Neural progenitor cell (in vitro differentiated cells): ENCODE measurements at regions not wholly inside any gene's neighbourhood (a gene's known extent, or its start where the extent isn't known, plus 50 kb on each side); places are given as distances from the start of the nearest gene placed in this dataset.

Source experiments
- DNase-seq: peaks from one replicate; pipeline ENCODE4 v3.0.0-alpha.2; 2016; ENCODE audit warnings: low spot score
- H2AFZ ChIP-seq: fragments of 200-600 bp; sonication (generic); replicated peaks from 2 replicates; pipeline ENCODE4 v1.6.1; 2016; ENCODE audit warnings: antibody characterized with exemption
- H3F3A ChIP-seq: fragments of 200-600 bp; sonication (generic); 2 replicates; pipeline ENCODE4 v1.6.1; 2016; ENCODE audit warnings: antibody characterized with exemption, low read depth
- H3K27ac ChIP-seq: fragments of 200-600 bp; sonication (generic); 2 replicates; pipeline ENCODE4 v1.5.1; 2016; ENCODE audit warnings: mild to moderate bottlenecking
- H3K27me3 ChIP-seq: fragments of 200-600 bp; sonication (generic); 2 replicates; pipeline ENCODE4 v1.6.1; 2016; ENCODE audit warnings: mild to moderate bottlenecking, moderate library complexity
- H3K36me3 ChIP-seq: fragments of 200-600 bp; sonication (generic); 2 replicates; pipeline ENCODE4 v1.5.1; 2016
- H3K4me1 ChIP-seq: fragments of 200-600 bp; sonication (generic); 2 replicates; pipeline ENCODE4 v1.6.1; 2016; ENCODE audit warnings: mixed run types
- H3K4me2 ChIP-seq: fragments of 200-600 bp; sonication (generic); 2 replicates; pipeline ENCODE4 v1.6.1; 2016
- H3K4me3 ChIP-seq: fragments of 200-600 bp; sonication (generic); 2 replicates; pipeline ENCODE4 v1.5.1; 2016
- H3K79me2 ChIP-seq: fragments of 200-600 bp; sonication (generic); 2 replicates; pipeline ENCODE4 v1.6.1; 2016; ENCODE audit warnings: low read depth
- H3K9ac ChIP-seq: fragments of 200-600 bp; sonication (generic); 2 replicates; pipeline ENCODE4 v1.6.1; 2016
- H3K9me3 ChIP-seq: fragments of 200-600 bp; sonication (generic); 2 replicates; pipeline ENCODE4 v1.5.1; 2016; ENCODE audit warnings: low read depth
- H4K20me1 ChIP-seq: fragments of 200-600 bp; sonication (generic); 2 replicates; pipeline ENCODE4 v1.6.1; 2016; ENCODE audit warnings: low read depth
- H3K27ac Mint-ChIP-seq: 3 replicates; pipeline ENCODE4 v1.8.0; 2021; ENCODE audit warnings: mixed read lengths
- H3K27me3 Mint-ChIP-seq: 2 replicates; pipeline ENCODE4 v1.8.0; 2022; ENCODE audit warnings: low read depth, mild to moderate bottlenecking, inconsistent platforms, moderate library complexity, mixed read lengths; ENCODE audit not compliant: insufficient read depth
- H3K36me3 Mint-ChIP-seq: 3 replicates; pipeline ENCODE4 v1.8.0; 2021; ENCODE audit warnings: mixed read lengths
- H3K4me1 Mint-ChIP-seq: 3 replicates; pipeline ENCODE4 v1.8.0; 2021; ENCODE audit warnings: mixed read lengths
- H3K4me3 Mint-ChIP-seq: 3 replicates; pipeline ENCODE4 v1.8.0; 2021; ENCODE audit warnings: mild to moderate bottlenecking, moderate library complexity, mixed read lengths
- H3K9me3 Mint-ChIP-seq: 3 replicates; pipeline ENCODE4 v1.8.0; 2020; ENCODE audit warnings: mixed read lengths
- CTCF ChIP-seq: fragments of 200-600 bp; sonication (generic); IDR thresholded peaks from 2 replicates; pipeline ENCODE4 v1.5.1; 2017; ENCODE audit warnings: antibody characterized with exemption, mild to moderate bottlenecking
- EZH2 ChIP-seq: fragments of 200-600 bp; sonication (generic); IDR thresholded peaks from 2 replicates; pipeline ENCODE4 v1.6.1; 2017; ENCODE audit warnings: antibody characterized with exemption, mild to moderate bottlenecking, moderate library complexity
- EZH2phosphoT487 ChIP-seq: fragments of 200-600 bp; sonication (generic); IDR thresholded peaks from 2 replicates; pipeline ENCODE4 v1.6.1; 2017; ENCODE audit warnings: antibody characterized with exemption

- Histone ChIP-seq H4K20me1 (no peaks in the 10 kb centered on the region), H3F3A (no peaks in the 10 kb centered on the region), H3K9me3 (no peaks in the 10 kb centered on the region), H3K36me3 (no peaks in the 10 kb centered on the region), H2AFZ (no peak overlapping the region), H3K9ac (no peak overlapping the region), H3K4me2 (no peak overlapping the region), H3K79me2 (no peaks in the 10 kb centered on the region), H3K4me3 (no peak overlapping the region), H3K27me3 (no peaks in the 10 kb centered on the region), H3K27ac (no peak overlapping the region), H3K4me1 (no peaks in the 10 kb centered on the region)
- no peak for DNase-seq
- Mint-ChIP-seq H3K9me3 (no peaks in the 10 kb centered on the region), H3K4me1 (peaks cover 9% of the 10 kb centered on the region), H3K36me3 (no peaks in the 10 kb centered on the region), H3K27me3 (no peaks in the 10 kb centered on the region), H3K27ac (no peak overlapping the region), H3K4me3 (no peak overlapping the region)
- no peak for TF ChIP-seq EZH2
These were observed 190.1 kb downstream of the ZIC4 start for GRCh38 chr3:147216143-147216673.

GRCh38 chr3:147215660-147216059 is 190.7 kb downstream of the ZIC4 start:
- H2AFZ ChIP-seq: no peak overlapping the region
- TF ChIP-seq EZH2phosphoT487: no peak
- no peak for TF ChIP-seq CTCF
- TF ChIP-seq EZH2: no peak

GRCh38 chr3:147213633-147214032 is 192.7 kb downstream of the ZIC4 start:
- Mint-ChIP-seq H3K27ac (no peak overlapping the region), H3K9me3 (peaks cover 6% of the 10 kb centered on the region), H3K36me3 (peaks cover 6% of the 10 kb centered on the region), H3K27me3 (no peaks in the 10 kb centered on the region), H3K4me1 (peaks cover 13% of the 10 kb centered on the region), H3K4me3 (no peak overlapping the region)
- H3K4me1 ChIP-seq: no peaks in the 10 kb centered on the region
- TF ChIP-seq EZH2: no peak
- TF ChIP-seq EZH2phosphoT487: no peak
- TF ChIP-seq CTCF: no peak
- no peak overlapping the region for H3K27ac ChIP-seq
- H3K4me2 ChIP-seq: no peak overlapping the region
- no peaks in the 10 kb centered on the region for H4K20me1 ChIP-seq
- H3K9ac ChIP-seq: no peak overlapping the region
- no peaks in the 10 kb centered on the region for H3F3A ChIP-seq
- no peaks in the 10 kb centered on the region for H3K36me3 ChIP-seq
- no peak overlapping the region for H2AFZ ChIP-seq
- H3K9me3 ChIP-seq: no peaks in the 10 kb centered on the region
- no peaks in the 10 kb centered on the region for H3K79me2 ChIP-seq
- DNase-seq: no peak
- H3K27me3 ChIP-seq: no peaks in the 10 kb centered on the region
- H3K4me3 ChIP-seq: no peak overlapping the region

More at GRCh38 chr3:147215660-147216059, 190.7 kb downstream of the ZIC4 start:
- no peaks in the 10 kb centered on the region for H3K27me3 ChIP-seq
- H3K4me2 ChIP-seq: no peak overlapping the region
- no peak overlapping the region for H3K9ac ChIP-seq
- no peak overlapping the region for H3K27ac ChIP-seq
- no peaks in the 10 kb centered on the region for H3K9me3 Mint-ChIP-seq
- H3K4me1 Mint-ChIP-seq: peaks cover 10% of the 10 kb centered on the region
- H3K4me1 ChIP-seq: no peaks in the 10 kb centered on the region
- no peaks in the 10 kb centered on the region for H3K9me3 ChIP-seq
- no peaks in the 10 kb centered on the region for H3K36me3 Mint-ChIP-seq
- no peaks in the 10 kb centered on the region for H3F3A ChIP-seq
- no peaks in the 10 kb centered on the region for H3K36me3 ChIP-seq
- H4K20me1 ChIP-seq: no peaks in the 10 kb centered on the region
- no peak overlapping the region for H3K27ac Mint-ChIP-seq
- H3K27me3 Mint-ChIP-seq: no peaks in the 10 kb centered on the region
- no peaks in the 10 kb centered on the region for H3K79me2 ChIP-seq
- no peak overlapping the region for H3K4me3 ChIP-seq
- no peak overlapping the region for H3K4me3 Mint-ChIP-seq
- no peak for DNase-seq

DNA sequence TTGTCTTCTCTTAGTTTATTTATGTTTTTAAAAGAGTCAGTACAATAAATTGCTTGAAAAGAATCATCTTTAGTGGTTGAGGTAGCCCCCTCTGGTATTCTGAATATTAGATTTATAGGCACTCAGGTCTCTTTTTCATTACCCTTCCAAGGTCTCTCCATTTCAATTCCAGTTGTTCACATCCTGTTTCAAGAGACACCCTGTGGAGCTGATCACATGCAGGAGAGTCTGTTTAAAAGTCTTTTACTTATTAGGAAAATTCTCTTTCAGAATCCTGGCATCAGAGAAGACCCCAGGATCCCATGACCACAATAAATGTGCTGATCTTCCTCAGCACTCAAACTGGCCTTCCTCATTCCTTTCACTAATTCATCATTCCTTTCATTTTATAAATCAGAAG is 195.7 kb downstream of the ZIC4 start:
- Histone ChIP-seq H3K9me3 (no peaks in the 10 kb centered on the region), H3K4me2 (no peak overlapping the region), H3K9ac (no peak overlapping the region), H3F3A (no peaks in the 10 kb centered on the region), H3K4me1 (no peaks in the 10 kb centered on the region), H3K27me3 (no peaks in the 10 kb centered on the region), H3K79me2 (no peaks in the 10 kb centered on the region), H3K36me3 (no peaks in the 10 kb centered on the region), H4K20me1 (no peaks in the 10 kb centered on the region), H2AFZ (no peak overlapping the region), H3K27ac (no peak overlapping the region), H3K4me3 (no peak overlapping the region)
- Mint-ChIP-seq H3K36me3 (peaks cover 17% of the 10 kb centered on the region), H3K27ac (peak overlapping the region; percentile 39), H3K27me3 (no peaks in the 10 kb centered on the region), H3K4me1 (peaks cover 13% of the 10 kb centered on the region), H3K4me3 (no peak overlapping the region), H3K9me3 (peaks cover 23% of the 10 kb centered on the region)
- TF ChIP-seq CTCF: no peak
- no peak for TF ChIP-seq EZH2phosphoT487
- no peak for TF ChIP-seq EZH2
- DNase-seq: no peak
